ENCODE measurements at regions not wholly inside any gene's neighbourhood (a gene's known extent, or its start where the extent isn't known, plus 50 kb on each side); places are given as distances from the start of the nearest gene placed in this dataset.

GRCh38 chr2:216320852-216321251 is 51.4 kb downstream of the MARCHF4 start:
- DNase-seq (ENCODE audit: low read depth) = no peak

GRCh38 chr2:216319771-216320170 is 52.5 kb downstream of the MARCHF4 start:
- peak; percentile 42 for DNase-seq (ENCODE audit: low read depth)

GRCh38 chr2:216318521-216318874 is 53.8 kb downstream of the MARCHF4 start:
- no peak for DNase-seq (ENCODE audit: low read depth)

- no peak for DNase-seq (ENCODE audit: low read depth)
These were observed 54.3 kb downstream of the MARCHF4 start for GRCh38 chr2:216317831-216318520.

GRCh38 chr2:216316743-216317142 is 55.5 kb downstream of the MARCHF4 start:
- peak; percentile 69 for DNase-seq (ENCODE audit: low read depth)

- peak; percentile 76 for DNase-seq (ENCODE audit: low read depth)
These were observed 56.3 kb downstream of the MARCHF4 start for GRCh38 chr2:216315802-216316603.

GRCh38 chr2:216312441-216312840 is 59.8 kb downstream of the MARCHF4 start:
- DNase-seq (ENCODE audit: low read depth) = no peak

GRCh38 chr2:216308576-216308975 is 63.7 kb downstream of the MARCHF4 start:
- DNase-seq (ENCODE audit: low read depth) = no peak

GRCh38 chr2:216307496-216307895 is 64.8 kb downstream of the MARCHF4 start:
- DNase-seq (ENCODE audit: low read depth) = no peak

GRCh38 chr2:216306868-216307267 is 65.4 kb downstream of the MARCHF4 start:
- DNase-seq (ENCODE audit: low read depth) = no peak

- DNase-seq (ENCODE audit: low read depth) = no peak
These were observed 66.7 kb downstream of the MARCHF4 start for GRCh38 chr2:216305574-216305973.

- DNase-seq (ENCODE audit: low read depth) = peak; percentile 31
These were observed 69.2 kb downstream of the MARCHF4 start for GRCh38 chr2:216302981-216303676.

GRCh38 chr2:216300906-216301305 is 71.4 kb downstream of the MARCHF4 start:
- no peak for DNase-seq (ENCODE audit: low read depth)

- peak; percentile 21 for DNase-seq (ENCODE audit: low read depth)
These were observed 72.7 kb downstream of the MARCHF4 start for GRCh38 chr2:216299588-216299987.

GRCh38 chr2:216298719-216299495 is 73.4 kb downstream of the MARCHF4 start:
- DNase-seq (ENCODE audit: low read depth) = peak; percentile 67

- DNase-seq (ENCODE audit: low read depth) = no peak
These were observed 75.4 kb downstream of the MARCHF4 start for GRCh38 chr2:216296856-216297255.

- DNase-seq (ENCODE audit: low read depth) = no peak
These were observed 78.0 kb downstream of the MARCHF4 start for GRCh38 chr2:216294305-216294704.

GRCh38 chr2:216293883-216294282 is 78.4 kb downstream of the MARCHF4 start:
- no peak for DNase-seq (ENCODE audit: low read depth)

- DNase-seq (ENCODE audit: low read depth) = no peak
These were observed 79.4 kb downstream of the MARCHF4 start for GRCh38 chr2:216292886-216293301.

- no peak for DNase-seq (ENCODE audit: low read depth)
These were observed 79.8 kb downstream of the MARCHF4 start for GRCh38 chr2:216292475-216292874.

- no peak for DNase-seq (ENCODE audit: low read depth)
These were observed 82.8 kb downstream of the MARCHF4 start for GRCh38 chr2:216289470-216289869.

- DNase-seq (ENCODE audit: low read depth) = no peak
These were observed 85.0 kb downstream of the MARCHF4 start for GRCh38 chr2:216287251-216287650.

All from iris pigment epithelial cell (primary cell).